ENCODE measurements at regions not wholly inside any gene's neighbourhood (a gene's known extent, or its start where the extent isn't known, plus 50 kb on each side); places are given as distances from the start of the nearest gene placed in this dataset.

GRCh38 chr10:129360046-129360445 lies 107.0 kb upstream of the MGMT start:
- DNase-seq, result no peak

- DNase-seq, result no peak
Measured at GRCh38 chr10:129361676-129362376, 105.2 kb upstream of the MGMT start.

- DNase-seq, result no peak
Measured at GRCh38 chr10:129364949-129365348, 102.1 kb upstream of the MGMT start.

GRCh38 chr10:129365767-129366402 lies 101.2 kb upstream of the MGMT start:
- DNase-seq, result no peak

GRCh38 chr10:129366450-129366849 lies 100.6 kb upstream of the MGMT start:
- no peak for DNase-seq

- DNase-seq, result no peak
Measured at GRCh38 chr10:129369566-129369965, 97.5 kb upstream of the MGMT start.

- DNase-seq, result no peak
Measured at GRCh38 chr10:129371541-129371940, 95.5 kb upstream of the MGMT start.

- no peak for DNase-seq
Measured at GRCh38 chr10:129372172-129372571, 94.9 kb upstream of the MGMT start.

- DNase-seq, result no peak
Measured at GRCh38 chr10:129373231-129373630, 93.8 kb upstream of the MGMT start.

- DNase-seq, result no peak
Measured at GRCh38 chr10:129373718-129374117, 93.3 kb upstream of the MGMT start.

GRCh38 chr10:129375171-129375570 lies 91.9 kb upstream of the MGMT start:
- no peak for DNase-seq

GRCh38 chr10:129375912-129376311 lies 91.1 kb upstream of the MGMT start:
- DNase-seq, result no peak

- no peak for DNase-seq
Measured at GRCh38 chr10:129380279-129380678, 86.8 kb upstream of the MGMT start.

- no peak for DNase-seq
Measured at GRCh38 chr10:129381741-129382140, 85.3 kb upstream of the MGMT start.

- no peak for DNase-seq
Measured at GRCh38 chr10:129382401-129382800, 84.6 kb upstream of the MGMT start.

- no peak for DNase-seq
Measured at GRCh38 chr10:129383651-129384050, 83.4 kb upstream of the MGMT start.

GRCh38 chr10:129385600-129385999 lies 81.4 kb upstream of the MGMT start:
- no peak for DNase-seq

GRCh38 chr10:129386415-129387257 lies 80.4 kb upstream of the MGMT start:
- DNase-seq, result no peak

- DNase-seq, result no peak
Measured at GRCh38 chr10:129387258-129387525, 79.8 kb upstream of the MGMT start.

- DNase-seq, result no peak
Measured at GRCh38 chr10:129388435-129388834, 78.6 kb upstream of the MGMT start.

- no peak for DNase-seq
Measured at GRCh38 chr10:129389194-129389593, 77.8 kb upstream of the MGMT start.

- DNase-seq, result no peak
Measured at GRCh38 chr10:129390147-129390546, 76.9 kb upstream of the MGMT start.

- DNase-seq, result no peak
Measured at GRCh38 chr10:129390726-129391125, 76.3 kb upstream of the MGMT start.

GRCh38 chr10:129391464-129391863 lies 75.6 kb upstream of the MGMT start:
- no peak for DNase-seq
